H9 (cell line): ENCODE measurements at regions not wholly inside any gene's neighbourhood (a gene's known extent, or its start where the extent isn't known, plus 50 kb on each side); places are given as distances from the start of the nearest gene placed in this dataset.

Experiments used
- DNase-seq: peaks from one replicate; pipeline ENCODE4 v3.0.0-alpha.2; 2017
- H2AFZ ChIP-seq: one replicate; pipeline ENCODE4 v1.6.1; 2013; ENCODE audit warnings: mild to moderate bottlenecking, low read length, control low read depth, moderate library complexity
- H2AK5ac ChIP-seq: 2 replicates; pipeline ENCODE4 v1.6.1; 2013; ENCODE audit warnings: low read length, control low read depth, mixed read lengths; ENCODE audit not compliant: insufficient read length
- H2BK120ac ChIP-seq: one replicate; pipeline ENCODE4 v1.6.1; 2013; ENCODE audit warnings: low read depth, mild to moderate bottlenecking, low read length, control low read depth, inconsistent platforms; ENCODE audit not compliant: poor library complexity, severe bottlenecking
- H2BK12ac ChIP-seq: 2 replicates; pipeline ENCODE4 v1.6.1; 2013; ENCODE audit warnings: low read length, control low read depth, mixed read lengths, low read depth; ENCODE audit not compliant: insufficient read length
- H2BK15ac ChIP-seq: 2 replicates; pipeline ENCODE4 v1.6.1; 2013; ENCODE audit warnings: low read depth, low read length, control low read depth
- H2BK20ac ChIP-seq: one replicate; pipeline ENCODE4 v1.6.1; 2013; ENCODE audit warnings: low read depth, mild to moderate bottlenecking, low read length, control low read depth, inconsistent platforms; ENCODE audit not compliant: poor library complexity, severe bottlenecking
- H2BK5ac ChIP-seq: 2 replicates; pipeline ENCODE4 v1.6.1; 2013; ENCODE audit warnings: low read length, control low read depth, mixed read lengths; ENCODE audit not compliant: insufficient read length
- H3K14ac ChIP-seq: 2 replicates; pipeline ENCODE4 v1.6.1; 2013; ENCODE audit warnings: low read length, control low read depth; ENCODE audit not compliant: insufficient read depth
- H3K18ac ChIP-seq: 2 replicates; pipeline ENCODE4 v1.6.1; 2013; ENCODE audit warnings: low read depth, mild to moderate bottlenecking, mixed read lengths, low read length, control low read depth; ENCODE audit not compliant: insufficient read length
- H3K23ac ChIP-seq: 2 replicates; pipeline ENCODE4 v1.6.1; 2013; ENCODE audit warnings: low read length, control low read depth, mixed read lengths, low read depth; ENCODE audit not compliant: insufficient read length
- H3K23me2 ChIP-seq: 2 replicates; pipeline ENCODE4 v1.6.1; 2013; ENCODE audit warnings: low read depth, mild to moderate bottlenecking, mixed read lengths, low read length, control low read depth; ENCODE audit not compliant: insufficient read length, poor library complexity, severe bottlenecking
- H3K27ac ChIP-seq: 2 replicates; pipeline ENCODE4 v1.5.1; 2013; ENCODE audit warnings: low read length, control low read depth, mixed read lengths, low read depth; ENCODE audit not compliant: insufficient read length
- H3K27me3 ChIP-seq: 2 replicates; pipeline ENCODE4 v1.6.1; 2013; ENCODE audit warnings: low read length, control low read depth, inconsistent platforms; ENCODE audit not compliant: insufficient read depth
- H3K4ac ChIP-seq: 2 replicates; pipeline ENCODE4 v1.6.1; 2013; ENCODE audit warnings: low read depth, mild to moderate bottlenecking, control low read depth, inconsistent platforms, low read length, moderate library complexity
- H3K4me1 ChIP-seq: 2 replicates; pipeline ENCODE4 v1.6.1; 2013; ENCODE audit warnings: low read length, control low read depth, inconsistent platforms; ENCODE audit not compliant: insufficient read depth
- H3K4me2 ChIP-seq: 2 replicates; pipeline ENCODE4 v1.6.1; 2013; ENCODE audit warnings: low read length, control low read depth, mixed read lengths; ENCODE audit not compliant: insufficient read length, insufficient read depth
- H3K56ac ChIP-seq: 2 replicates; pipeline ENCODE4 v1.6.1; 2013; ENCODE audit warnings: low read depth, mild to moderate bottlenecking, mixed read lengths, low read length, control low read depth; ENCODE audit not compliant: insufficient read length
- H3K79me1 ChIP-seq: 2 replicates; pipeline ENCODE4 v1.6.1; 2013; ENCODE audit warnings: low read depth, mild to moderate bottlenecking, moderate library complexity, low read length, control low read depth, inconsistent platforms; ENCODE audit not compliant: insufficient read depth, poor library complexity, severe bottlenecking
- H3K79me2 ChIP-seq: 2 replicates; pipeline ENCODE4 v1.6.1; 2013; ENCODE audit warnings: low read length, control low read depth, inconsistent platforms; ENCODE audit not compliant: insufficient read depth
- H3K9ac ChIP-seq: 2 replicates; pipeline ENCODE4 v1.6.1; 2013; ENCODE audit warnings: low read length, control low read depth, mixed read lengths; ENCODE audit not compliant: insufficient read length; ENCODE audit errors: extremely low read depth
- H3K9me3 ChIP-seq: one replicate; pipeline ENCODE4 v1.6.1; 2013; ENCODE audit warnings: low read depth, low read length, inconsistent platforms; ENCODE audit not compliant: control insufficient read depth
- H3T11ph ChIP-seq: one replicate; pipeline ENCODE4 v1.6.1; 2013; ENCODE audit warnings: mild to moderate bottlenecking, low read length, control low read depth, inconsistent platforms
- H4K20me1 ChIP-seq: one replicate; pipeline ENCODE4 v1.6.1; 2013; ENCODE audit not compliant: control insufficient read depth, insufficient read length, insufficient read depth
- H4K5ac ChIP-seq: 2 replicates; pipeline ENCODE4 v1.6.1; 2013; ENCODE audit warnings: low read depth, mild to moderate bottlenecking, mixed read lengths, low read length, control low read depth; ENCODE audit not compliant: insufficient read length
- H4K8ac ChIP-seq: replicated peaks from 2 replicates; pipeline ENCODE4 v1.6.1; 2013; ENCODE audit warnings: low read length, control low read depth, mixed read lengths, low read depth; ENCODE audit not compliant: insufficient read length
- H4K91ac ChIP-seq: 2 replicates; pipeline ENCODE4 v1.6.1; 2013; ENCODE audit warnings: low read depth, mild to moderate bottlenecking, moderate library complexity, mixed read lengths, low read length, control low read depth; ENCODE audit not compliant: insufficient read length
- H3K27ac Mint-ChIP-seq, 3 experiments: 2 replicates in 2 of 3; 3 replicates in 1 of 3; pipeline ENCODE4 v1.8.0; 2020 to 2021; ENCODE audit warnings: mixed read lengths in 3 of 3, mild to moderate bottlenecking in 1 of 3, moderate library complexity in 1 of 3
- H3K27me3 Mint-ChIP-seq: 2 replicates; pipeline ENCODE4 v1.8.0; 2021; ENCODE audit warnings: low read depth, mild to moderate bottlenecking, moderate library complexity, mixed read lengths
- H3K36me3 Mint-ChIP-seq, 3 experiments: 2 replicates in 2 of 3; 3 replicates in 1 of 3; pipeline ENCODE4 v1.8.0; 2020 to 2021; ENCODE audit warnings: low read depth in 3 of 3, mixed read lengths in 3 of 3; ENCODE audit not compliant: insufficient read depth in 1 of 3
- H3K4me1 Mint-ChIP-seq, 2 experiments: 2 replicates each; pipeline ENCODE4 v1.8.0; 2020; ENCODE audit warnings: mixed read lengths in 2 of 2
- H3K4me3 Mint-ChIP-seq, 2 experiments: 2 replicates in 1 of 2; 3 replicates in 1 of 2; pipeline ENCODE4 v1.8.0; 2020 to 2021; ENCODE audit warnings: mild to moderate bottlenecking in 2 of 2, mixed read lengths in 2 of 2, moderate library complexity in 1 of 2
- H3K9me3 Mint-ChIP-seq, 2 experiments: 2 replicates in 1 of 2; 3 replicates in 1 of 2; pipeline ENCODE4 v1.8.0; 2020; ENCODE audit warnings: mild to moderate bottlenecking in 2 of 2, mixed read lengths in 2 of 2, moderate library complexity in 1 of 2
- CTCF ChIP-seq: fragments of 200-600 bp; sonication (generic); conservative IDR thresholded peaks from 3 replicates; pipeline ENCODE4 v1.8.0; 2021; ENCODE audit warnings: antibody characterized with exemption, mild to moderate bottlenecking
- WGBS: extraction: QIAGEN DNeasy Blood & Tissue Kit; methylation state at CpG from one replicate; pipeline ENCODE4 v1.1.7; 2013; ENCODE audit warnings: missing lambda C conversion rate, low lambda C conversion rate, mixed read lengths; ENCODE audit not compliant: insufficient read length; ENCODE audit errors: extremely low coverage; 5-methylcytosine and 5-hydroxymethylcytosine counted together

- no peak for TF ChIP-seq CTCF
- Mint-ChIP-seq H3K27ac (no peak overlapping the region), H3K27me3 (no peaks in the 10 kb centered on the region; the same call in 1 of the 2 replicates), H3K4me1 (no peaks in the 10 kb centered on the region), H3K36me3 (no peaks in the 10 kb centered on the region), H3K9me3 (no peaks in the 10 kb centered on the region), H3K4me3 (no peak overlapping the region)
- Histone ChIP-seq H3K18ac (no peak overlapping the region), H4K5ac (no peak overlapping the region), H3K23me2 (no peaks in the 10 kb centered on the region), H2BK20ac (no peak overlapping the region), H4K8ac (no peak overlapping the region), H3K4me1 (no peaks in the 10 kb centered on the region), H3K14ac (no peak overlapping the region), H2BK5ac (no peak overlapping the region), H3K27me3 (no peaks in the 10 kb centered on the region), H2AK5ac (no peak overlapping the region), H4K91ac (no peak overlapping the region), H3T11ph (no peak overlapping the region), H3K23ac (no peak overlapping the region), H3K9ac (no peak overlapping the region), H2BK120ac (no peak overlapping the region), H3K56ac (no peak overlapping the region), H3K27ac (no peak overlapping the region), H3K4ac (no peak overlapping the region), H2AFZ (no peak overlapping the region), H3K4me2 (no peak overlapping the region), H3K79me1 (no peaks in the 10 kb centered on the region), H3K9me3 (no peaks in the 10 kb centered on the region), H3K79me2 (no peaks in the 10 kb centered on the region), H2BK15ac (no peak overlapping the region), H2BK12ac (no peak overlapping the region), H4K20me1 (no peaks in the 10 kb centered on the region)
- no CpG with 5 or more reads among the region's 1 CpG for WGBS
- DNase-seq = no peak
These were observed 132.2 kb upstream of the TARS1 start for GRCh38 chr5:33308586-33308985.
